BLaER1 (cell line): ENCODE measurements at regions not wholly inside any gene's neighbourhood (a gene's known extent, or its start where the extent isn't known, plus 50 kb on each side); places are given as distances from the start of the nearest gene placed in this dataset.
"Not testable (repeated sequence)": the region's sequence is repeated elsewhere in the genome, so short reads cannot be mapped to it uniquely, and the experiment has no call there.

Experiments used
- H3K27ac ChIP-seq: shearing (Covaris generic); formaldehyde crosslinking; 2 replicates; pipeline ENCODE4 v1.8.1; 2022
- H3K27me3 ChIP-seq: shearing (Covaris generic); formaldehyde crosslinking; 2 replicates; pipeline ENCODE4 v1.8.1; 2022
- H3K36me3 ChIP-seq: shearing (Covaris generic); formaldehyde crosslinking; 2 replicates; pipeline ENCODE4 v1.8.1; 2022
- H3K4me1 ChIP-seq: shearing (Covaris generic); formaldehyde crosslinking; 2 replicates; pipeline ENCODE4 v1.8.1; 2022
- H3K4me2 ChIP-seq: shearing (Covaris generic); formaldehyde crosslinking; 2 replicates; pipeline ENCODE4 v1.8.1; 2022
- H3K4me3 ChIP-seq: shearing (Covaris generic); formaldehyde crosslinking; 2 replicates; pipeline ENCODE4 v1.8.1; 2022
- H3K9ac ChIP-seq: shearing (Covaris generic); formaldehyde crosslinking; 2 replicates; pipeline ENCODE4 v1.8.1; 2022
- H3K9me3 ChIP-seq: shearing (Covaris generic); formaldehyde crosslinking; 2 replicates; pipeline ENCODE4 v1.8.1; 2022
- H4K20me1 ChIP-seq: shearing (Covaris generic); formaldehyde crosslinking; 2 replicates; pipeline ENCODE4 v1.8.1; 2022
- Cebpa-rat ChIP-seq: shearing (Covaris generic); IDR thresholded peaks from 2 replicates; pipeline ENCODE4 v1.8.1; 2022

- Histone ChIP-seq H3K4me3 (no peak overlapping the region), H3K4me2 (no peak overlapping the region), H3K4me1 (peaks cover 22% of the 10 kb centered on the region), H3K9me3 (no peaks in the 10 kb centered on the region), H3K36me3 (no peaks in the 10 kb centered on the region), H3K27ac (no peak overlapping the region), H3K27me3 (no peaks in the 10 kb centered on the region), H3K9ac (no peak overlapping the region), H4K20me1 (no peaks in the 10 kb centered on the region)
- no peak for TF ChIP-seq Cebpa-rat
These were observed 150.7 kb downstream of the SST start for GRCh38 chr3:187519428-187519890.

- H3K9ac ChIP-seq = no peak overlapping the region
- H4K20me1 ChIP-seq = no peaks in the 10 kb centered on the region
- no peak overlapping the region for H3K4me2 ChIP-seq
- no peak for TF ChIP-seq Cebpa-rat
- H3K27me3 ChIP-seq = no peaks in the 10 kb centered on the region
- H3K4me1 ChIP-seq = peaks cover 22% of the 10 kb centered on the region
- no peak overlapping the region for H3K4me3 ChIP-seq
- no peaks in the 10 kb centered on the region for H3K9me3 ChIP-seq
- no peaks in the 10 kb centered on the region for H3K36me3 ChIP-seq
- H3K27ac ChIP-seq = no peak overlapping the region
These were observed 150.4 kb downstream of the RTP4 start for GRCh38 chr3:187518616-187519015.

GRCh38 chr3:187518207-187518606, 150.0 kb downstream of the RTP4 start:
- H4K20me1 ChIP-seq = no peaks in the 10 kb centered on the region
- peaks cover 22% of the 10 kb centered on the region for H3K4me1 ChIP-seq
- no peaks in the 10 kb centered on the region for H3K27me3 ChIP-seq
- H3K36me3 ChIP-seq = no peaks in the 10 kb centered on the region
- no peak overlapping the region for H3K4me3 ChIP-seq
- no peak overlapping the region for H3K4me2 ChIP-seq
- no peak overlapping the region for H3K9ac ChIP-seq
- no peaks in the 10 kb centered on the region for H3K9me3 ChIP-seq
- TF ChIP-seq Cebpa-rat = no peak
- H3K27ac ChIP-seq = no peak overlapping the region

- Histone ChIP-seq H3K27ac (no peak overlapping the region), H4K20me1 (no peaks in the 10 kb centered on the region), H3K36me3 (no peaks in the 10 kb centered on the region), H3K9me3 (peaks cover 14% of the 10 kb centered on the region), H3K4me2 (no peak overlapping the region), H3K9ac (no peak overlapping the region), H3K4me1 (peaks cover 7% of the 10 kb centered on the region), H3K4me3 (no peak overlapping the region), H3K27me3 (no peaks in the 10 kb centered on the region)
- no peak for TF ChIP-seq Cebpa-rat
These were observed 148.4 kb downstream of the RTP4 start for GRCh38 chr3:187516446-187517185.

- no peak overlapping the region for H3K4me2 ChIP-seq
- H3K36me3 ChIP-seq = no peaks in the 10 kb centered on the region
- H3K4me1 ChIP-seq = no peaks in the 10 kb centered on the region
- H4K20me1 ChIP-seq = no peaks in the 10 kb centered on the region
- no peak overlapping the region for H3K9ac ChIP-seq
- TF ChIP-seq Cebpa-rat = no peak
- H3K9me3 ChIP-seq = peaks cover 11% of the 10 kb centered on the region
- no peaks in the 10 kb centered on the region for H3K27me3 ChIP-seq
- H3K27ac ChIP-seq = no peak overlapping the region
- H3K4me3 ChIP-seq = no peak overlapping the region
These were observed 139.7 kb downstream of the RTP4 start for GRCh38 chr3:187507905-187508304.

GRCh38 chr3:187507266-187507665, 139.1 kb downstream of the RTP4 start:
- Histone ChIP-seq H3K4me1 (no peaks in the 10 kb centered on the region), H3K9me3 (peaks cover 4% of the 10 kb centered on the region), H3K9ac (no peak overlapping the region), H3K27me3 (no peaks in the 10 kb centered on the region), H4K20me1 (no peaks in the 10 kb centered on the region), H3K4me2 (no peak overlapping the region), H3K4me3 (no peak overlapping the region), H3K27ac (no peak overlapping the region), H3K36me3 (no peaks in the 10 kb centered on the region)
- TF ChIP-seq Cebpa-rat = no peak

GRCh38 chr3:187504435-187504834, 136.2 kb downstream of the RTP4 start:
- Histone ChIP-seq H3K4me2 (no peak overlapping the region), H3K9me3 (no peaks in the 10 kb centered on the region)
- no peak for TF ChIP-seq Cebpa-rat

GRCh38 chr3:187498211-187498724, 130.1 kb downstream of the RTP4 start:
- H3K36me3 ChIP-seq = no peaks in the 10 kb centered on the region
- no peak overlapping the region for H3K4me2 ChIP-seq
- no peaks in the 10 kb centered on the region for H3K9me3 ChIP-seq
- TF ChIP-seq Cebpa-rat = no peak
- no peak overlapping the region for H3K27ac ChIP-seq
- H3K27me3 ChIP-seq = no peaks in the 10 kb centered on the region
- H4K20me1 ChIP-seq = no peaks in the 10 kb centered on the region
- H3K4me1 ChIP-seq = no peaks in the 10 kb centered on the region
- no peak overlapping the region for H3K4me3 ChIP-seq
- H3K9ac ChIP-seq = no peak overlapping the region

More at GRCh38 chr3:187504435-187504834, 136.2 kb downstream of the RTP4 start:
- H3K4me3 ChIP-seq = no peak overlapping the region
- no peaks in the 10 kb centered on the region for H3K27me3 ChIP-seq
- H3K4me1 ChIP-seq = no peaks in the 10 kb centered on the region
- H4K20me1 ChIP-seq = no peaks in the 10 kb centered on the region
- no peak overlapping the region for H3K27ac ChIP-seq
- H3K36me3 ChIP-seq = no peaks in the 10 kb centered on the region
- no peak overlapping the region for H3K9ac ChIP-seq

GRCh38 chr3:187497052-187497451, 128.9 kb downstream of the RTP4 start:
- H3K27me3 ChIP-seq = no peaks in the 10 kb centered on the region
- no peak overlapping the region for H3K4me2 ChIP-seq
- peaks cover 6% of the 10 kb centered on the region for H3K9me3 ChIP-seq
- H4K20me1 ChIP-seq = no peaks in the 10 kb centered on the region
- no peaks in the 10 kb centered on the region for H3K36me3 ChIP-seq
- no peak for TF ChIP-seq Cebpa-rat
- H3K27ac ChIP-seq = no peak overlapping the region
- no peak overlapping the region for H3K9ac ChIP-seq
- H3K4me1 ChIP-seq = no peaks in the 10 kb centered on the region
- H3K4me3 ChIP-seq = no peak overlapping the region

GRCh38 chr3:187494056-187494455, 125.9 kb downstream of the RTP4 start:
- H3K9me3 ChIP-seq = peaks cover 16% of the 10 kb centered on the region
- not testable (repeated sequence) for H3K36me3 ChIP-seq, H3K27me3 ChIP-seq, H3K9ac ChIP-seq, H3K27ac ChIP-seq, H4K20me1 ChIP-seq, H3K4me3 ChIP-seq, H3K4me2 ChIP-seq, H3K4me1 ChIP-seq

GRCh38 chr3:187491371-187491770, 123.2 kb downstream of the RTP4 start:
- Histone ChIP-seq H3K9ac (no peak overlapping the region), H3K4me3 (no peak overlapping the region), H3K27me3 (no peaks in the 10 kb centered on the region), H3K36me3 (no peaks in the 10 kb centered on the region), H3K9me3 (peaks cover 16% of the 10 kb centered on the region), H3K27ac (no peak overlapping the region), H4K20me1 (no peaks in the 10 kb centered on the region), H3K4me1 (no peaks in the 10 kb centered on the region), H3K4me2 (no peak overlapping the region)
- TF ChIP-seq Cebpa-rat = no peak
